Stimulated activated naive B cell treated with anti-CD40 and anti-IgM and Interleukin-4, amounts not matched to agents 10 μg/mL and 1 μg/mL and 100 μg/mL, for 72 hours (primary cell): ENCODE measurements at regions not wholly inside any gene's neighbourhood (a gene's known extent, or its start where the extent isn't known, plus 50 kb on each side); places are given as distances from the start of the nearest gene placed in this dataset.

Source experiments
- ATAC-seq, 2 donors: fragments of 150-1000 bp; cut with Tn5 transposase; replicated peaks; 2 replicates each; pipeline ENCODE4 v1.10.0; 2021; ENCODE audit warnings: moderate library complexity in 1 of 2
- DNase-seq: peaks from one replicate; pipeline ENCODE4 v3.0.0; 2021
- H3K27ac Mint-ChIP-seq: one replicate; pipeline ENCODE4 v1.8.0; 2022; ENCODE audit warnings: mild to moderate bottlenecking, mixed read lengths
- H3K27me3 Mint-ChIP-seq, 2 donors: one replicate each; pipeline ENCODE4 v1.8.0; 2022; ENCODE audit warnings: mixed read lengths in 2 of 2
- H3K36me3 Mint-ChIP-seq, 2 donors: one replicate each; pipeline ENCODE4 v1.8.0; 2022; ENCODE audit warnings: mixed read lengths in 2 of 2, mild to moderate bottlenecking in 1 of 2
- H3K4me1 Mint-ChIP-seq, 2 donors: one replicate each; pipeline ENCODE4 v1.8.0; 2022; ENCODE audit warnings: mixed read lengths in 2 of 2, mild to moderate bottlenecking in 1 of 2
- H3K4me3 Mint-ChIP-seq, 2 donors: one replicate each; pipeline ENCODE4 v1.8.0; 2022; ENCODE audit warnings: mild to moderate bottlenecking in 2 of 2, mixed read lengths in 2 of 2, moderate library complexity in 1 of 2
- H3K9me3 Mint-ChIP-seq, 2 donors: one replicate each; pipeline ENCODE4 v1.8.0; 2022; ENCODE audit warnings: mixed read lengths in 2 of 2, mild to moderate bottlenecking in 1 of 2

DNA sequence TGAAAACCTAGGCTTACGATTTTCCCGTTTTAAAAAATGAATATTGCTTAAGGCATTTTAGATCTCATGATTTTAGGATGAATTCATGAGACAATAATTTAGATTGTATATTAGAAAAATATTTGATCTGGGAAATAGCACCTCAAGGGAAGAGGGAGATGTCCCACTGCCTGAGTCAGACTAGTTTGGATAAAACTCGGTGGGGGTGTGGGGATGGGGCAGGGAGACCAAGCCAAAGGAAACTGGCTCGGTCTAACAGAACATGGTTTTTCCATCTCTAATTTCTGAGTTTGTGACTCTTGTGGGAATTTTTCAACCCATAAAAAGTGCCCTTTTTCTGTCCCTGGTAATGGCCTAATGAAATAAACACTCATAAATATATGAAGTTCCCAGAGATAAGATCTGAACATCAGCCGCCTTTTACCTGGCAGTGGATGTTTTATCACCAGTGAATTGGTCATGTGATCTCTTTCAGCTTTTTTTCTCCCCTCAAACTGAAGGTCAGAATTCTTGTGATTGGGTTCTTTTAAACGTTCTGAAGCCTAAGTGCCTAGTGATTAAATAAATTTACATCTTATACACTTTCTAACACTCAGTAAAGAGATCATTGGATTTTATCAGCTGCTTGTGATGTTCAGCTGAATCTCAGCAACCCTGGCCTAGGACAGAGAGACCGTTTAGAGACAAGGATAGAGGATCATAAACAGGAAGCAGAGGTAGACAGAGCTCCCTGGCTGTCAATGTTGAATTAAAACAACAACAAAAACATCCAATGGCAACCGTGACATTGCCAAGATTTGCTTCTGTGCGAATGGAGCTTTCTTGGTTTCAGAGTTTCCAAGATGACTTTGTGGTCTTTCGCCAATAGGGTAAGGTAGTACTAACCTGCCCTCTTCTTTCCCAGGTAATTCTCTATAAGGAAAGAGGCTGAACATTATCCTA, 1038.2 kb downstream of the MCTP2 start:
- DNase-seq: no peak
- ATAC-seq: no peak
- Mint-ChIP-seq H3K4me1 (no peaks in the 10 kb centered on the region), H3K9me3 (peaks cover 7 to 8% of the 10 kb centered on the region in 2 donors), H3K27me3 (no peaks in the 10 kb centered on the region), H3K4me3 (no peak overlapping the region), H3K27ac (no peak overlapping the region), H3K36me3 (no peaks in the 10 kb centered on the region)

GRCh38 chr15:95274101-95274500, 1042.7 kb downstream of the MCTP2 start:
- Mint-ChIP-seq H3K9me3 (peaks cover 3 to 4% of the 10 kb centered on the region in 2 donors), H3K4me1 (no peaks in the 10 kb centered on the region), H3K36me3 (no peaks in the 10 kb centered on the region), H3K27me3 (peaks cover 3 to 5% of the 10 kb centered on the region in 2 donors), H3K27ac (no peak overlapping the region), H3K4me3 (no peak overlapping the region)
- ATAC-seq (no peak), DNase-seq (no peak)

- no peak for ATAC-seq
- DNase-seq: no peak
- no peak overlapping the region for H3K4me3 Mint-ChIP-seq
- H3K27ac Mint-ChIP-seq: no peak overlapping the region
- H3K27me3 Mint-ChIP-seq: peaks cover 5 to 6% of the 10 kb centered on the region in 2 donors
- no peaks in the 10 kb centered on the region for H3K4me1 Mint-ChIP-seq
- no peaks in the 10 kb centered on the region for H3K36me3 Mint-ChIP-seq
- H3K9me3 Mint-ChIP-seq: peaks cover 0 to 1% of the 10 kb centered on the region in 2 donors
Measured at GRCh38 chr15:95277266-95277665, 1045.9 kb downstream of the MCTP2 start.

DNA sequence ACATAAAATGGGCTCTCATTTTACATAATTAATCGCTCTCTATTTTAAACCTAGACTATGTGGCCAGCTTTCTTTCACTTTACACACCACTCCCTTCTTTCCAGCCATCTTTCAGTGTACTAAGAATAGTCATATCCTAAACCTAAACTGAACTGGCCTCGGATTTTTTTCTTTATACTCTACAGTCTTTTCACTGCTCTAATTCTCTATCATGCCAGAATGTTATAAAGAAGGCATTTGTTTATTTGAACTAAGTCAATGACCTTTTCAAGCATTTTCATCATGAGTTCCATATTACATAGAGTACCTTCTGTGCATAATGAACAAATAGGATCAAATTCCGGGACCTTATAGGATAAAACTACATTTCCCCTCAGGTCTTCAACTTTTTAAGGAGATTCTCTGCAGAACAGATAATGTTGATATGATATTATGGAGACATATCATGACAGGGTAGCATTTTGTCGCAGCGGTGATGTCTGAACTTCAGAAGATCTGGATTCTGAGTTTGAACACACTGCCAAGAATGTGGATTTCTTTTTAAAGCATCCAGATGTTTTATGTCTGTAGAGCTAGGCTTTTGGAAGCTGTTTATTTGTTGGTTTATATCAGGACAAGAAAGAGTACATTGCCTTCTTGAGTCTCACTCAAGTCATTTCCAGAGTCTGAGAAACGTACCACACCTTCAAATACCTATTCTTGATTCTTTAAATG, 1047.3 kb downstream of the MCTP2 start:
- no peaks in the 10 kb centered on the region for H3K9me3 Mint-ChIP-seq
- H3K27me3 Mint-ChIP-seq: peaks cover 5 to 6% of the 10 kb centered on the region in 2 donors
- no peak overlapping the region for H3K4me3 Mint-ChIP-seq
- H3K27ac Mint-ChIP-seq: no peak overlapping the region
- no peak for ATAC-seq
- H3K36me3 Mint-ChIP-seq: no peaks in the 10 kb centered on the region
- no peaks in the 10 kb centered on the region for H3K4me1 Mint-ChIP-seq
- DNase-seq: no peak

GRCh38 chr15:95279277-95280019, 1048.1 kb downstream of the MCTP2 start:
- H3K36me3 Mint-ChIP-seq: no peaks in the 10 kb centered on the region
- DNase-seq (no peak), ATAC-seq (no peak)
- H3K4me3 Mint-ChIP-seq: no peak overlapping the region
- H3K9me3 Mint-ChIP-seq: no peaks in the 10 kb centered on the region
- no peak overlapping the region for H3K27ac Mint-ChIP-seq
- H3K4me1 Mint-ChIP-seq: no peaks in the 10 kb centered on the region
- H3K27me3 Mint-ChIP-seq: peaks cover 5 to 6% of the 10 kb centered on the region in 2 donors

DNA sequence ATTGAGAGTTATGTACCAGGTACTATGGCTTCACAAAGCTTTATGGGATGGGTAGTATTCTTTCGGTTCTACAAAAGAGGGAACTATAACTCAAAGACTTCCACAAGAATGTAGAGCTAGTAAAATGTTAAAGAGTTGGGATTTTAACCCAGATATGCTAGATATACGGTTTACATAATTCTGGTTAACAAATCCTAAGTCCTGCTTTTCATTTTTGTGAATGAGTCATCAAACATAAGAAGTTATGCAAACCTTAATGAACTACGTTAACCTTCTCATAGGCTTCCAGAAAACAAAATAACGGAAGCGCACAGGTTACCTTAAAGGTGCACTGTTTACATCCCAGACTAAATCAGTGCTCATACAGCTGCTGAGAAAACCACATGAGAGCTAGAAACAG, 1049.3 kb downstream of the MCTP2 start:
- no peak for ATAC-seq
- no peaks in the 10 kb centered on the region for H3K4me1 Mint-ChIP-seq
- H3K27ac Mint-ChIP-seq: no peak overlapping the region
- no peaks in the 10 kb centered on the region for H3K9me3 Mint-ChIP-seq
- DNase-seq: no peak
- peaks cover 3 to 5% of the 10 kb centered on the region in 2 donors for H3K27me3 Mint-ChIP-seq
- H3K4me3 Mint-ChIP-seq: no peak overlapping the region
- H3K36me3 Mint-ChIP-seq: no peaks in the 10 kb centered on the region

GRCh38 chr15:95281470-95281869, 1049.0 kb upstream of the NR2F2 start:
- Mint-ChIP-seq H3K36me3 (no peaks in the 10 kb centered on the region), H3K9me3 (no peaks in the 10 kb centered on the region), H3K27ac (no peak overlapping the region), H3K4me3 (no peak overlapping the region), H3K4me1 (no peaks in the 10 kb centered on the region), H3K27me3 (peaks cover 3 to 5% of the 10 kb centered on the region in 2 donors)
- DNase-seq (no peak), ATAC-seq (no peak)

DNA sequence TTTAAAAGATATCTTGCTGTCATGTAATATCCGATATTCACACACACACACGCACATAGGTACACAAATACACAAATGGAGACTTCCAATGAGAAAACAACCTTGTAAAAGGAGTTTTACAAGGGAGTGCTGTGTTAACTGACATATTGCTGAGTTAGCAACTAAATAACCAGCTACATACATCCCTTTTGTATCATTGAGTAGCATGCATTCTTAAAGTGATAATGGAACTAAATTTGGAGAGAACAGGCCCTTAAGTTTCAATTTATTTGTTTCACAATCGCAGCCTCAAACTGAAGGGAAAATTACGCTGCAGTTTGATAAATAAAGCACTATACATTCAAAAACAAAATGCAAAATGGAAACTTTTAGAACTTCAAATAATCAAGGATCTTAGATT, 1046.0 kb upstream of the NR2F2 start:
- no peak for DNase-seq
- no peaks in the 10 kb centered on the region for H3K4me1 Mint-ChIP-seq
- H3K27me3 Mint-ChIP-seq: peaks cover 7 to 19% of the 10 kb centered on the region in 2 donors
- no peaks in the 10 kb centered on the region for H3K36me3 Mint-ChIP-seq
- H3K4me3 Mint-ChIP-seq: no peak overlapping the region
- no peaks in the 10 kb centered on the region for H3K9me3 Mint-ChIP-seq
- no peak overlapping the region for H3K27ac Mint-ChIP-seq
- no peak for ATAC-seq

DNA sequence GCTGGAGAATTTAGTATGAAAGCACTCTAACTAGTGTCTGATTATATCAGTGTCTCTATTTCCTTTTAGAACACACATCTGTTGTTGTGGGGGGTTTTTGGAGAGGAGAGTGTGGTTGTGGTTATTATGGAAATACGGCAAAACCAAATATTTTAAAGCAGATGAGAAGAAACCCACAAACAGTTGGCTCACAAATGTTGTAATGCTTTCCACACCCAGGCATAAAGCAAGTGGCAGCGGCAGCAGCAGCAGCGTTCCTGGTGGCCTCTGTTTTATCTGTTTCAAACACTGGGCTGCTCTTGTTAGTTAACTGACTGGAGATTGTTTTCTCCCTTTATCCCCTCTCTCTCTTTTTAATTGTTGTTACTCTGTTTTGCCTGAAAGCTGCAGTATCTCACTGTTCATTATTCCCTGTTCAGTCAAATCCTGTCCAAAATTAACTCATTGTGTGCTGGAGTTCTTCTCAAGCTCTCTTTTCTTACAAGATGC, 1045.5 kb upstream of the NR2F2 start:
- Mint-ChIP-seq H3K27ac (no peak overlapping the region), H3K4me3 (no peak overlapping the region), H3K36me3 (no peaks in the 10 kb centered on the region), H3K9me3 (no peaks in the 10 kb centered on the region), H3K4me1 (no peaks in the 10 kb centered on the region), H3K27me3 (peaks cover 3 to 19% of the 10 kb centered on the region in 2 donors)
- DNase-seq: no peak
- ATAC-seq: no peak

- no peak overlapping the region for H3K27ac Mint-ChIP-seq
Measured at GRCh38 chr15:95286352-95286880, 1044.1 kb upstream of the NR2F2 start.

GRCh38 chr15:95287720-95288103, 1042.8 kb upstream of the NR2F2 start:
- Mint-ChIP-seq H3K9me3 (no peaks in the 10 kb centered on the region), H3K36me3 (no peaks in the 10 kb centered on the region), H3K4me1 (no peaks in the 10 kb centered on the region), H3K27ac (no peak overlapping the region), H3K4me3 (no peak overlapping the region), H3K27me3 (peaks cover 3 to 19% of the 10 kb centered on the region in 2 donors)
- DNase-seq (no peak), ATAC-seq (no peak)

More at GRCh38 chr15:95286352-95286880, 1044.1 kb upstream of the NR2F2 start:
- no peak overlapping the region for H3K4me3 Mint-ChIP-seq
- H3K9me3 Mint-ChIP-seq: no peaks in the 10 kb centered on the region
- ATAC-seq: no peak
- H3K27me3 Mint-ChIP-seq: peaks cover 3 to 19% of the 10 kb centered on the region in 2 donors
- no peak for DNase-seq
- H3K36me3 Mint-ChIP-seq: no peaks in the 10 kb centered on the region
- no peaks in the 10 kb centered on the region for H3K4me1 Mint-ChIP-seq

DNA sequence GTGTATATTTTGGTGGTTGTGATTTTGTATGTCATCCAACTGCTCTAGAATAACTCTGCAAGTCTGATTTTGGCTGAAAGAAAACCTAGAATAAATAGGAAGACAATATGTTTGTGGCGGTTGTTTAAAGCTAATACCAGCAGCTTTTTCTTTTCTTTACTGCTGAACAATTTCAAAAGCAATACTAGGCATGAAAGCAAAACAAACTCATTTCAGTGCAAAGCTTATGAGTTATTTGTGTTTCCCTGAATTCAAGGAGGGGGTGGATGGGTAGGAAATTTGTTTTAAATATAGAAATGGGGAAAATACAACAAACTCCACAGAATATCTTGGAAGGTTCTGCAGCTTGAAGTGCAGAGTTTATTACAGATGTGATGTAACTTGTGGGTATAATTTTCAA, 1041.9 kb upstream of the NR2F2 start:
- ATAC-seq: no peak
- DNase-seq: no peak
- Mint-ChIP-seq H3K27me3 (peaks cover 3 to 23% of the 10 kb centered on the region in 2 donors), H3K36me3 (no peaks in the 10 kb centered on the region), H3K9me3 (no peaks in the 10 kb centered on the region), H3K27ac (no peak overlapping the region), H3K4me1 (no peaks in the 10 kb centered on the region), H3K4me3 (no peak overlapping the region)

DNA sequence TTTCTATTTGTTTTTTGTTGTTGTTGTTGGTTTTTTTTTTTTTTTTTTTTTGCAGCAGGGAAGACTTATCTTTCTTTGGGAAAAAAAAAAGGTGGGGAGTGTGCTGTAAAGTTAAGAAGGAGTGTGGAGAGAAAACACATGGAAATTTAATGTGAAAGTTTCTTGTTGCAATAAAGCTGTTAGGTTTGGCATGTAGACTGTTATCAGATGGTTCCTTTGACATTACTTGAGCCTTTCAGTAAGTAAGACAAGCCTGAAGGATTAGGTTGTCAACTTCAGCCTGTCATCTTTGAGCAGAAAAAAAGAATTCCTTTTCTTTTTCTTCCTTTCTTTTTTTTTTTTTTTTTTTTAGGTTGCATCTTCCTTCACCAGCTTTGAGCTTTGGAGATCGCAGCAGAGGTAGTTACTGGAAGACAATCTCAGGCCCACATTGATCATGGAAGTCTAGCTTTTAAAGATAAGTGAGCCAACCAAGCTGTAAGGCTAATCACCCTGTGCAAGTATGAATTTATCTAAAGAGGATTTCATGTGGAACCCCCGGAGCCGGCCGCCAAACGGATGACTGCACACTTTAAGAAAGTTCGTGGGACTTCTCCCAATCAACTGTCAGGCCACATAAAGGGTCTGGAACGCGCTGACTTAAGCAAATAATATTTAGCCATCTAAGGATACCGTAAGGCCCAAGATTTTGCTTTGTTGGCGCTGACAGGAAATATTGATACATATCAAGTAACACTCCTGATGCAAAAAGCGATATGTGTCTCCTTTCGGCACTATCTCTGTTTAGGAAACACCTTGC, 1040.1 kb upstream of the NR2F2 start:
- no peak overlapping the region for H3K4me3 Mint-ChIP-seq
- ATAC-seq (no peak), DNase-seq (no peak)
- no peaks in the 10 kb centered on the region for H3K4me1 Mint-ChIP-seq
- H3K27me3 Mint-ChIP-seq: peaks cover 3 to 29% of the 10 kb centered on the region in 2 donors
- no peaks in the 10 kb centered on the region for H3K9me3 Mint-ChIP-seq
- no peaks in the 10 kb centered on the region for H3K36me3 Mint-ChIP-seq
- H3K27ac Mint-ChIP-seq: no peak overlapping the region
